Muscle of leg (tissue), 3 donors: ENCODE measurements at regions not wholly inside any gene's neighbourhood (a gene's known extent, or its start where the extent isn't known, plus 50 kb on each side); places are given as distances from the start of the nearest gene placed in this dataset.
A peak's percentile ranks its signal among the peaks of the same experiment; 100 is the strongest.

Experiments
- DNase-seq: peaks from one replicate; pipeline ENCODE4 v3.0.0; 2013
- H3K27ac ChIP-seq: one replicate; pipeline ENCODE4 v1.5.1; 2013; ENCODE audit warnings: mild to moderate bottlenecking, low read length, control low read depth
- H3K27me3 ChIP-seq: one replicate; pipeline ENCODE4 v1.6.1; 2013; ENCODE audit warnings: low read length; ENCODE audit not compliant: control insufficient read depth, insufficient read depth
- H3K36me3 ChIP-seq: one replicate; pipeline ENCODE4 v1.6.1; 2013; ENCODE audit warnings: low read length; ENCODE audit not compliant: control insufficient read depth, insufficient read depth
- H3K4me1 ChIP-seq: one replicate; pipeline ENCODE4 v1.6.1; 2013; ENCODE audit warnings: low read length; ENCODE audit not compliant: control insufficient read depth, insufficient read depth
- H3K4me3 ChIP-seq: one replicate; pipeline ENCODE4 v1.5.1; 2013; ENCODE audit warnings: low read length, control low read depth
- H3K9me3 ChIP-seq: replicated peaks from 2 replicates; pipeline ENCODE4 v1.6.1; 2013; ENCODE audit warnings: low read depth, low read length; ENCODE audit not compliant: control insufficient read depth
- WGBS: methylation state at CpG from one replicate; pipeline ENCODE4 v1.1.5; 2013; ENCODE audit warnings: missing lambda C conversion rate; ENCODE audit not compliant: insufficient coverage; 5-methylcytosine and 5-hydroxymethylcytosine counted together

DNA sequence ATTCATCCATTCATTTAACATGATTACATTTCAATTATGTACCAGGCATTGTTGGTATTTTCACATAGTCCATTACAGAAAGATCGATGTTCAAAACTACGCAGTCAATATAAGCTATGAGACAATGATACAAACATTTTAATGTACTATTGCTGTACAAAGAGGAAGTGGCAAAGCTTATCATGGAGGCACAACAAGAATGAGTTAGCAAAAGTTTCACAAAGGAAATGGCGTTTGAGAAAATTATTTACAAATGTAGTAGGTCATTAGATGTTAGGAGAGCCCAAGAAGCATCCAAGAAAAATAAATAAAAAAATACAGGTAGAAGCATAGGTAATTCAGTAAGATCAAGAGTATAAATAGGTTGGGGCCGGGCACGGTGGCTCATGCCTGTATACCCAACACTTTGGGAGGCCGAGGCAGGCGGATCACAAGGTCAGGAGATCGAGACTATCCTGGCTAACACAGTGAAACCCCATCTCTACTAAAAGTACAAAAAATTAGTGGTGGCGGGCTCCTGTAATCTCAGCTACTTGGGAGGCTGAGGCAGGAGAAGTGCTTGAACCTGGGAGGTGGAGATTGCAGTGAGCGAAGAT lies 1730.8 kb upstream of the CELF4 start:
- Histone ChIP-seq H3K9me3 (no peaks in the 10 kb centered on the region), H3K27ac (no peak overlapping the region), H3K36me3 (no peaks in the 10 kb centered on the region), H3K4me1 (no peaks in the 10 kb centered on the region), H3K27me3 (no peaks in the 10 kb centered on the region), H3K4me3 (no peak overlapping the region)
- 100% methylated on average over 3 of the region's 10 CpGs for WGBS
- no peak for DNase-seq

DNA sequence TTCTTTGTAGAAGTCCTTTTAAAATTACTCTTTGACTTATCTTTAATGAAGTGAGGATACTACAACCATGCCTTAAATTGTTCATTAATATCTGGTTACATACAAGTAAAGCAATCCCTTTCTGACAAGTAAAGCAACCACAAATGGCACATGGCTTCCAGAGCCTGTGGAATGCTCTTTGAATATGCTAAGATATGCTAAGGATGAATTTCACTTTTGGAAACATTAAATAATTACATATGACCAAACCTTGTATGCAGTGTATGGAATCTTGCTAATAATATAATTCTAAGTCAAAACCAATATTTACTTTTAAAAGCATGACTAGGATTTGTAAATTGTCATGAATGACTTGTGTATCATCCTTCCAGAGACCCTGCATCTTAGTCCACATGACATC lies 1711.2 kb upstream of the CELF4 start:
- no peak for DNase-seq
- Histone ChIP-seq H3K4me1 (no peaks in the 10 kb centered on the region), H3K36me3 (no peaks in the 10 kb centered on the region), H3K27me3 (no peaks in the 10 kb centered on the region), H3K9me3 (no peaks in the 10 kb centered on the region), H3K4me3 (no peak overlapping the region), H3K27ac (no peak overlapping the region)

DNA sequence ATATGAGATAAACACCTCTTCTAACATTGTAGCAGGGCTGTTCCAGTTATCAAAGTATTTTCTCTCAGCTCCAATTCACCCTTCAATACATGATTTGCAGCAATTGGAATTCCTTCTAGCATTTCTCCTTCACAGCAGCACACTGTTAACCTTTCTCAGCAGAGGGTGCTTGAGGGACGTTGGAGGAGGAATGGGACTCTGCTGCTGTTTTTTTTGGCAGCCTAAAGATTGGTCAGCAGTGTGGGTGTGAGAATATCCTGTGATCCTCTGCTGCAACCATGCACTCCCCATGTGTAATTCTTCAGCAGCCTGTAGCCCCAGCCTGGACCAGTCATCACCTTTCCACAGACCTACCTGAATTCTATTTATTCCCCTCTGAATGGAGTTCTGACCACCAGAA lies 1708.9 kb upstream of the CELF4 start:
- Histone ChIP-seq H3K9me3 (no peaks in the 10 kb centered on the region), H3K27me3 (no peaks in the 10 kb centered on the region), H3K4me1 (no peaks in the 10 kb centered on the region), H3K36me3 (no peaks in the 10 kb centered on the region), H3K27ac (no peak overlapping the region), H3K4me3 (no peak overlapping the region)
- no CpG with 5 or more reads among the region's 1 CpG for WGBS
- peak; percentile 9 for DNase-seq

DNA sequence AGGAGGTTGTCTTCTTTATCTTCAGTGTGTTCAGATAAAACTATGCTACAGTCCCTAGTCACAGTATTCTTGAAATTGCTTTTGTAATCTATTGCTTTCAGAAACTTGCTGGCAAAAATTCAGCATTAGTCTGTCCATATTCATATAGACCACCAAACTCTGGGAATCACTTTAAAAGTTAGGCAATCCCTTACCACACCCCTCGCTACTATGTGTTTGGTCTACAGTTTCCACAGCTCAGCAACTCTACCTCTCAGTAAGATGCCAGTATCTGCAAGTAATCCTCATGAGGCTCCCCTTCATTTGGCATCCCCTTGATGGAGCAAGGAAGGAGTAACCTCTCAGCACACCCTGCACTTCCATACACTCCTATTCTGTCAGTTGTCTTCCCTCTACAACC lies 1706.6 kb upstream of the CELF4 start:
- 88% methylated on average over 1 of the region's 1 CpG for WGBS
- no peak overlapping the region for H3K4me3 ChIP-seq
- no peaks in the 10 kb centered on the region for H3K27me3 ChIP-seq
- H3K27ac ChIP-seq, result no peak overlapping the region
- H3K9me3 ChIP-seq, result no peaks in the 10 kb centered on the region
- no peak for DNase-seq
- no peaks in the 10 kb centered on the region for H3K36me3 ChIP-seq
- H3K4me1 ChIP-seq, result no peaks in the 10 kb centered on the region

DNA sequence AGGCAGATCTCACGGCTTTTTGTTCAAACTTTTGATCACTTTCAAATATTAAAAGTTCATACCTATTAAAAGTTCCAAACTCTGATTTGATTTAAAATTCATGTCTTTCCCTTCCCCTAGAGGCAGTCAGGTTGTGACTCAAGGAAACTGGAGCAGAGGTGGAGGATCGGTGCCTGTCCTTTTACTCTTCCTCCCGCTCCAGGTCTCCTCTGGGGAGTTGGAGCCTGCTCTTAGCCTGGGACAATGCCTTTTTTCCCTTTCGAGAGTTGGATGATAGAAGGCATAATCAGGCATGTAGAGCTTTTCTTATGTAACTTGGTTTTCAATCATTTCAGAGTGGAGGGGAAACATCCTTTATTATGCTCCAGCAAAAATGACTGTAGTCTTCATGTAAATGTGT lies 1706.1 kb upstream of the CELF4 start:
- Histone ChIP-seq H3K4me3 (no peak overlapping the region), H3K27ac (no peak overlapping the region), H3K36me3 (no peaks in the 10 kb centered on the region), H3K4me1 (no peaks in the 10 kb centered on the region), H3K9me3 (no peaks in the 10 kb centered on the region), H3K27me3 (no peaks in the 10 kb centered on the region)
- WGBS, result no CpG with 5 or more reads among the region's 4 CpGs
- no peak for DNase-seq

DNA sequence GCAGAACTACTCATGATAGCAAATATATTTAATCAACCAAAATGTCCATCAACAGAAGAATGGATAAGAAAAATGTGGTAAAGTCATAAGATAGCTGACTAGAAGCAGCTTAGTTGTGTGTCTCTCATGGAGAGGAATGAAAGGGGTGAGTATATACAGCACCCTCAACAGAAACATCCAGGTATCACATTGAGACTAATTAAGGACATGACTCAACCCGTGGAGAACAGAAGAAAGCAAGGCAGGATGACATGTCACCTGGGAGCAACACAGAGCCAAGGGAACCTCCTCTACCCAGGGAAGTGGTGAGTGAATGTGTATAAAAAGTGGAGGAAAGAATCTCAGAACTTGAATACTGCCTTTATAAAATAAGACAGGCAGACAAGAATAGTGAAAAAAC lies 1695.0 kb upstream of the CELF4 start:
- Histone ChIP-seq H3K27me3 (no peaks in the 10 kb centered on the region), H3K9me3 (no peaks in the 10 kb centered on the region), H3K4me1 (no peaks in the 10 kb centered on the region), H3K27ac (no peak overlapping the region), H3K36me3 (no peaks in the 10 kb centered on the region), H3K4me3 (no peak overlapping the region)
- no CpG with 5 or more reads among the region's 1 CpG for WGBS
- DNase-seq, result no peak

DNA sequence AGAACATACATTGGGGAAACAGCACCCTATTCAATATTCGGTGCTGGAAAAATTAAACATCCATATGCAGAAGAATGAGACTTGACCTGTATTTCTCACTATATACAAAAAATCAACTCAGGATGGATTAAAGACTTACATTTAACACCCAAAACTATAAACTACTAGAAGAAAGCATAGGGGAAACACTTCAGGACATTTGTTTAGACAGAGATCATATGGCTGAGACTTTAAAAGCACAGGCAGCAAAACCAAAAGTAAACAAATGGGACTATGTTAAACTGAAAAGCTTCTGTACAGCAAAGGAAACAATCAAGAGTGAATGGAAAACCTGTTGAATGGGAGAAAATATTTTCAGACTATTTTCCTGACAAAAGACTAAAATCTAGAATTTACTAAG lies 1694.1 kb upstream of the CELF4 start:
- no CpG with 5 or more reads among the region's 1 CpG for WGBS

DNA sequence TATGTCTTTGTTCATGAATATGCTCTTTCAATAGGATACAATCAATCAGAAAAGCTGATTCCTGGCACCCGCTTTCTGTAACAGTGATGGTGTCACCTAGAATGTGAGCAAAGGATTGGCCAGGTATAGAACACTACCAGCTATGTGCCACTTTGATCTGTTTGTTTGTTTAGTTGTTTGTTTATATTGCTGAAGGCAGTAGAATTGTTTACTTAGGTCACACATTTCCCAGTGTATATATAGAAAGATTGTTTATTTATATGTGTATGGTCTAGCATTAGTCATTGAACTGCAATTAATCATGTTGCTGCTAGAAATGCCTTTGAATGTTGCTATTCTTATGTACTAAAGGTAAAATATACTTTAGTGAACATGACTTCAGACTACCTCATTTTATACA lies 1678.6 kb upstream of the CELF4 start:
- DNase-seq, result no peak
- no peak overlapping the region for H3K4me3 ChIP-seq
- no peaks in the 10 kb centered on the region for H3K9me3 ChIP-seq
- WGBS, result no CpG with 5 or more reads among the region's 1 CpG
- no peaks in the 10 kb centered on the region for H3K36me3 ChIP-seq
- H3K27me3 ChIP-seq, result no peaks in the 10 kb centered on the region
- no peak overlapping the region for H3K27ac ChIP-seq
- no peaks in the 10 kb centered on the region for H3K4me1 ChIP-seq

More for the DNA sequence above, 1694.1 kb upstream of the CELF4 start:
- Histone ChIP-seq H3K9me3 (no peaks in the 10 kb centered on the region), H3K4me3 (no peak overlapping the region), H3K27ac (no peak overlapping the region), H3K4me1 (no peaks in the 10 kb centered on the region), H3K36me3 (no peaks in the 10 kb centered on the region), H3K27me3 (no peaks in the 10 kb centered on the region)
- no peak for DNase-seq

DNA sequence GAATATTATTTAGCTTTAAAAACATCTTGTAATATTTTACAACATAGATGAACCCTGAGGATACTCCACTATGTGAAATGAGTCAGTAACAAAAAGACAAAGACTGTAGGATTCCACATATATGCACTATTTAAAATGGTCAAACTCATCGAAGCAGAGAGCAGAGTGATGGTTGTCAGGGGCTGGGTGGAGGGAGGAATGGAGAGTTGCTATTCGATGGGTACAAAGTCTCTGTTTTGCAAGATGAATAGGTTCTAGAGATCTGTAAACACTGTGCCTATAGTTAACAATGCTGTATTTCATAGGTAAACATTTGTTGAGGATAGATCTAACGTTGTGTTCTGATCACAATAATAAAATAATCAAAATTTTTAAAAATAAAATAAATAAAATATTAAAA lies 1675.9 kb upstream of the CELF4 start:
- WGBS, result 100% methylated on average over 1 of the region's 3 CpGs
- Histone ChIP-seq H3K9me3 (no peaks in the 10 kb centered on the region), H3K4me1 (no peaks in the 10 kb centered on the region), H3K27ac (no peak overlapping the region), H3K36me3 (no peaks in the 10 kb centered on the region), H3K4me3 (no peak overlapping the region), H3K27me3 (no peaks in the 10 kb centered on the region)
- DNase-seq, result no peak

DNA sequence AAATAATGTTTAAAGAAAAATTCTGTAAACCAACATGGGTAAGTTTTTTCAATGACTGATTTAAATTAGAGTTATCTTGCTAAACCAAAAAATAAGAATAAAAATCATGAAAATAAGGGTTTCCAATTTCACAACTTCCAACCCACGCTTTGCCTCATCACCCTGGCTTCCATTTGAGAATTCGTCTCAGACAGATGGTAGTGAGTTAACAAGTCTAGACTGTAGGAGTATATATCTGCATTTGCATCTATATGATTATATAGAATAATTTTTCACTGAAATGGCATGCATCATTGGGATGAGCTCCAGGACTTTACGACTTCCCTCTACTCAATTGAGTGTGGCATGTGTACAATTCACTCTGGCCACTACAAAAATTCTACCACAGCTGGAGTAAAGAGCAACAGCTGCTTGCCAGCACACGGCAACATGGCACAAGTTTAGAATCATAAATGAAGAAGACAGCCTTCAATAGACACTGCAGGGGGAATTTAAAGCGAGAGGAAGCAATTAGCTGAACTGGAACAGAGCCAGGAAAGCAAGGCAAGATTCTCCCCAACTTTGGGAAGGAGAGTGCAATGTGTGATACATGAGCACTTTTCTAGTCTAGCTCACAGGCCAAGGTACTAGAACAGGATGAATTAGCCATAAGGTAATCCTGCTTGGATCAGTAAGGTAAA lies 1673.5 kb upstream of the CELF4 start:
- 70% methylated on average over 1 of the region's 5 CpGs for WGBS
- H3K36me3 ChIP-seq, result no peaks in the 10 kb centered on the region
- DNase-seq, result no peak

More for the DNA sequence above, 1673.5 kb upstream of the CELF4 start:
- Histone ChIP-seq H3K27me3 (no peaks in the 10 kb centered on the region), H3K4me1 (no peaks in the 10 kb centered on the region), H3K9me3 (peaks cover 2% of the 10 kb centered on the region), H3K4me3 (no peak overlapping the region), H3K27ac (no peak overlapping the region)
